GF-D8 (cell line): ENCODE measurements at regions not wholly inside any gene's neighbourhood (a gene's known extent, or its start where the extent isn't known, plus 50 kb on each side); places are given as distances from the start of the nearest gene placed in this dataset.

Experiments
- DNase-seq: peaks from one replicate; lab custom pipeline; 2025; lab: John Stamatoyannopoulos, UW

DNA sequence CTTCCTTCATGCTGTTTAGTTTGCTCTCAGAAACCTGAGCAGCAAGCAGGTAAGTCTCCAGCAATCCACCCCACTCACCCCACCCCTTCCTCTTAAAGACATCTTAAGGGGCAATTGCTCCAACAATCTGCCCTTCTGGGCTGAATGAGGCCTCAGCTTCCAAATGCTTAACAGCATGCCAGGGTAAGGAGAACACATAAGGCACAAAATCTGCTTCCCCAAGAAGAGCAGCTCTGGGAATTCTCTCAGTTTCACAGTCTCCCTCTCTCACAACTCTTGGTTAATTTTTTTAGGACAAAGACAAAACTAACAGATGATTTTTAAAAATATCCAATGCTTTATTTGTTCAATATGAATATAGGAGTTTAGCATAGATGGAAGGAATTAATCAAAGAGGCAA lies 288.9 kb upstream of the CCDC196 start:
- no peak for DNase-seq

- DNase-seq: no peak
Measured at GRCh38 chr14:66206554-66206953, 279.6 kb upstream of the CCDC196 start.

- no peak for DNase-seq
Measured at GRCh38 chr14:66216763-66217162, 269.4 kb upstream of the CCDC196 start.

DNA sequence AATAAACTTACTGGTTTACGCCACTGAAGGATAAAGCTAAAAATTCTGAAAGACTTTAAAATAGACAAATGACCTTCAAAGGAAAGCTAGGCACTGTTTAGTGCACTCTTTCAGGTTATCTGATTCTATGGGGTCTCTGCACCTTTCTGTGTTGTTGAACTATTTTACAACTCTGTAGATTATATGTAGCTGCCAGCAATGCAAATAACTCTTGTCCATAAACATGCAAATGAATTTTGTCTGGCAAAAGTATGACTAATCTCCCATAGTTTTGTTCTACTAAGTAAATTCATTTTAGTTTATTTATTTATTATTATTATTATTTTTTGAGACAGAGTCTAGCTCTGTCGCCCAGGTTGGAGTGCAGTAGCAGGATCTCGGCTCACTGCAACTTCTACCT lies 266.3 kb upstream of the CCDC196 start:
- no peak for DNase-seq

DNA sequence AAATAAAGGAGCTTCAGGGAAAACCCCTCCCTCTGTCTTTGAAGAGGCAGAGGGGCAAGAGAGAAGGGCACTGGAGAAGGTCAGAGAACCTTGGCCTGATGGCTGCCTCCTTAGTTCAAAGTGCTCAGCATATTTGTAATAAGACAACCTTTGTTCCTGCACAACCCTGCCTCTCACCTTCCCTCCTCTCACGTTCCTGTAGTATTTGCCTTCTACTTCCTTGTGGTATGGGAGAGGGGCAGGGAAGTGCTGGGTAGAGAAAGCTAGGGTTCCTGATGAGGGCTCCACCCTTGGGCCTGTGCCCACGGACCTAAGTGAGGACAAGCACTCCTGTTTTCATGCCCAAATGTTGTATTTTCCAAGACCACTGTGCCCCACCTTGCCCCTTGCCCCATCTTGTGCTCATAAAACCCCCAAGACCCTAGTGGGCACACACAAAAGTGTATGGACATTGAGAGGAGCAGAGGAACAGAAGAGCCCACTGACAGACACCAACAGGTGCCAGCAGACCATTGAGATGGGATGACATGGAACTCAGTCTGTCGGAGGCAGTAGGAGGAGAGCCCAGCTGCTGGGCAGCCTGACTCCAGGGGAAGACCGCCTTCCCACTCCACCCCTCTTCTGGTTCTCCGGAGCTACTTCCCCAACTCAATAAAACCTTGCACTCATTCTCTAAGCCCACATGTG lies 261.5 kb upstream of the CCDC196 start:
- DNase-seq: no peak

- DNase-seq: no peak
Measured at GRCh38 chr14:66225337-66225736, 260.8 kb upstream of the CCDC196 start.

DNA sequence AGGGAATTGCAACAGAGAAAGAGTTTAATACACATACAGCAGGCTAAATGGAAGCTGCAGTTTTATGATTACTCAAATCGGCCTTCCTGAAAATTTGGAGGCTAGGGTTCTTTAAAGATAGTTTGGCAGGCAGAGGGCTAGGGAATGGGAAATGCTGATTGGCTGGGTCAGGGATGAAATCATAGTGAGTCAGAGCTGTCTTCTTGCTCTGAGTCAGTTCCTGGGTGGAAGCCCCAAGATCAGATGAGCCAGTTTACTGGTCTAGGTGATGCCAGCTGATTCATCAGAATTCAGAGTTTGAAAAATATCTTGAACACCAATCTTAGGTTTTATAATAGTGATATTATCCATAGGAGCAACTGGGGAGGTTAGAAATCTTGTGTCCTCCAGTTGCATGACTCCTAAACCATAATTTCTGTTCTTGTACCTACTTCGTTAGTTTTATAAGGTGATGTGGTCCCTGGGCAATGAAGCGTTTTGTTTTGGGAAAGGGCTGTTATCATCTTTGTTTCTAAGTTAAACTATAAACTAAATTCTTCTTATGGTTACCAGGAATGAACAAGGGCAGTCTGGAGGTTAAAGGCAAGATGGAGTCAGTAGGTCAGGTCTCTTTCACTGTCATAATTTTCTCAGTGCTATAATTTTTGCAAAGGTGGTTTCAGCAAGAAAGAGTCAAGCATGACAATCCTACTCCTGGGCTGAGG lies 257.8 kb upstream of the CCDC196 start:
- no peak for DNase-seq

DNA sequence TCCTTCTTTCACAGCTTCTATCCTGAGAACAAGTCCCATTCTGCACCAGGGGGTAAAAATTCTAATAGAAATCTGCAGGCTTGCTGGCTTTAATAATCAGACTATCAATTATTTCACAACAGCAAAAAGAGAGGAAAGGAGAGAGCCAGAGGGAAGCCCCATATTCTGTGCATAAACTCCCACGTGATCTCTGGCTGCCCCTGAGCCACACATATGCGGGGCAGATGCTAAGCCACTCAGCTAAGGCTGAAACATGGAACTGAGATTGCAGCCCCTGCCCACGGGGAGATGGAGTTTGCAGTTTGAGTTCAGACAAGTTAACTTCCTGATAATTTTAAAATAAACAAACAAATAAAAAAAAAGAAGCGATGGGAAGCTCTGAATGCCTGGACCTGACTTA lies 254.4 kb upstream of the CCDC196 start:
- no peak for DNase-seq

- no peak for DNase-seq
Measured at GRCh38 chr14:66233591-66233990, 252.6 kb upstream of the CCDC196 start.

GRCh38 chr14:66234411-66234810 lies 251.8 kb upstream of the CCDC196 start:
- DNase-seq: no peak

GRCh38 chr14:66237741-66238140 lies 248.4 kb upstream of the CCDC196 start:
- DNase-seq: no peak

GRCh38 chr14:66238969-66239368 lies 247.2 kb upstream of the CCDC196 start:
- DNase-seq: no peak

DNA sequence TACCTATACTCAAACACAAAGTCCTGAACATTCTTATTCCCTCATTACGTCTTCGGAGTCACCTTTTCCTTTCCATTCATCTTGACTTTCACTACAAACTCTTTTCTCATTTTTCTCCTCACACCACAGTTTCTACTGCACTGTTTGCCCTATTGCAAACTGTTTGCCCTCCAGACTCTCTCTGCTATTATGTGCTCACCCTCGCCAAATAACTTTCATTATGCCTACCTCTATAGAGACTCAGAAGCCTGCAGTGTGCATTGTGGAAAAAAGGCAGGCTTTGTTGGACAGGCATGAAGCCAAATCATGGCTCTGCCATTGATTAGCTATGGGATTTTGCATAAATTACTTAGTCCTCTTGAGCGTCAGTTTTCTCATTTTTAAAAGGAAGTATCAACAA lies 246.6 kb upstream of the CCDC196 start:
- DNase-seq: no peak

DNA sequence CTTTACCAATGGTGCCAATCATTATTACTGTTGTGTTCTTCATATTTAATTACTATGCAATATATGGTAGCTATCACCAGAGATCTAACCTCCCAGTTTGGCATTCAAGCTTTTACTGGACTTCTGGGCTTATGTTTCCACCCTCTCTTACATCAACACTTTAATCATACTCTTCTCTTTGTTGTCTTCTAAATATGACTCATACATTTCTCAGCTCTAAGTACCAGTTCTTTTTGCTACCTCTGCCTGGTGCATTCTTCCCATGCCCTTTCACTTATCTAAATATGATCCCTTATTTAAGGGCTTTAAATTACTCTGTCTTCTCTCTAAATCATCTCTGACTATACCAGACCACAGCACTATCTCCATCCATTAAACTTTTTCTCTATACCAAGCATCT lies 246.1 kb upstream of the CCDC196 start:
- no peak for DNase-seq

DNA sequence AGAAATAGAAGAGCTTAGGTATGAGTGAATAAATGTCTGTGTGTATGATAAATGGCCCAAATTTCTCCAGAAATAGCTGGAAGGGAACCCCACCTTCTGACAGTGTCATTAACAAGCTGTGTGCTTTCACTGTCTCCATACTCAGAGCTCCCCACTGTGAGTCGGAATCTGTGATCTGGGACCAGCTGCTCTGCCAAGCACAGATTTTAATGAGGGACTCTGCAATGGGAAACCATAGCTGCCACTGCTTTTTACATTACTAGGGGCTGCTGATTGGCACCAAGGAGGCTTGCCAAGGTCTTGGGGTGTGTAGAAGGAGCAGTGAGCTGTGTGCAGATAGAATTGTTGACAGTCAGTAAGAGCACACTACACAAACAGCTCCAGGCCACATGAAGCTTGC lies 244.2 kb upstream of the CCDC196 start:
- no peak for DNase-seq

- no peak for DNase-seq
Measured at GRCh38 chr14:66244834-66245233, 241.3 kb upstream of the CCDC196 start.

DNA sequence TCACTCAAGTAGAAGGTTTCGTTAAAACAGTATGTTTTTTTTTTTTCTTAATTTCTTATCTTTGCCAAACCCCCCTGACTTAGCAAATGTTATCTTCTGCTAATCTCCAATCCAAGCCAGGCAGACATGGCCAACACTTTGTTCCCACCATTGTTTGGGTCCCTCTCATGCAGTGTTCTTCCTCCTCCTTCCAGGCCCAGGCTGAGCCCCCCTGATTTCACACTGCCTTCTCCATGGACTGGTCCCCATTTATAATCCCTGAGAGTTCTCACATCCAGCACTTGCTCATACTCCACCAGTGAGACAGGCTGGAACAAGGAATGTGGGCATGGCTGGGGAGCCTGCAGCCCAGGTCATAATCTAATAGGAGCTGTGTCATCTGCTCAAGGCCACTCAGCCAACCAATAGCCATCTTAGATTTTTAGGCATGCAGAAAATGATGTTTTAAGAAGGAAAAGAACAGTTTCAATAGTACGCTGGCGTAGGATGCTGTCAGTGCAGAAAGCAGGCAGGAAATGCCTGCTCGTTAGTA lies 238.4 kb upstream of the CCDC196 start:
- DNase-seq: no peak

DNA sequence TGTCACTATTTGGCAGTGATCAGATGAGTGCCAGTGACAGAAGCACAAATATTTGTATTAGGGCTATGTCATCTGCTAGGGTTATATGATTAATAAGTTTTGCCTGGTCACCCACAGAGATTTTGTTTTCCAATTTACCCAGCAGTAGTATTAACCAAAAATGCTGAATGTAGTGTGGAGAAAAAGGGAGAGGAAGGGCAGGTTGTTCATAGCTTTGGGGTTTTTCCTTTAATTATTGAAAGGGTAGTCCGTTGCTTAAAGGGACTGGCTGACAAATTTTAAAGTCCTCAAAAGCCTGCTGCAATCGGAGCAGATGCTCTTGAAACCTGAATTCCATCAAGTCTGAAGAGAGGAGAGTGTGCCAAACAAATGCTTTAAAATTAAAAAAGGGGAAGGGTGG lies 237.9 kb upstream of the CCDC196 start:
- DNase-seq: no peak

DNA sequence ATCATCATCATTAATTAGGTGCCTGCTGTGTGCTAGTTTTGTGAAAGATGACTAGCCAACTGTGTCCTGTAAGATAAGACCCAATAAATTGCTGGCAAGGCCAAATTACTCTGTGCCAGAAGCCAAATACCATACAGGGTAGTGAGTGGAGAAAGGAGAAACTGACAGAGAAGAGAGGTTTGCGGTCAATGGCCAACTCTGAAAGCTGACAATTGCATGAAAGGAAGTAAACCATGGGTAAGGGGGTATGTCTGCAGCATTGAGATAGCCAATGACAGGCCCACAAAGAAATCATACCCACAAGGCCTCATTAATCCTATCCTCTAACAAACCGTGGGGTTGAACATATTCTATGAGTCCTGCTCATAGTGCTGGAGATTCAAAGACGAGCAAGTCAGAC lies 236.6 kb upstream of the CCDC196 start:
- no peak for DNase-seq

- DNase-seq: no peak
Measured at GRCh38 chr14:66254038-66254437, 232.1 kb upstream of the CCDC196 start.

- no peak for DNase-seq
Measured at GRCh38 chr14:66268802-66269334, 217.3 kb upstream of the CCDC196 start.

GRCh38 chr14:66272221-66272620 lies 213.9 kb upstream of the CCDC196 start:
- no peak for DNase-seq

DNA sequence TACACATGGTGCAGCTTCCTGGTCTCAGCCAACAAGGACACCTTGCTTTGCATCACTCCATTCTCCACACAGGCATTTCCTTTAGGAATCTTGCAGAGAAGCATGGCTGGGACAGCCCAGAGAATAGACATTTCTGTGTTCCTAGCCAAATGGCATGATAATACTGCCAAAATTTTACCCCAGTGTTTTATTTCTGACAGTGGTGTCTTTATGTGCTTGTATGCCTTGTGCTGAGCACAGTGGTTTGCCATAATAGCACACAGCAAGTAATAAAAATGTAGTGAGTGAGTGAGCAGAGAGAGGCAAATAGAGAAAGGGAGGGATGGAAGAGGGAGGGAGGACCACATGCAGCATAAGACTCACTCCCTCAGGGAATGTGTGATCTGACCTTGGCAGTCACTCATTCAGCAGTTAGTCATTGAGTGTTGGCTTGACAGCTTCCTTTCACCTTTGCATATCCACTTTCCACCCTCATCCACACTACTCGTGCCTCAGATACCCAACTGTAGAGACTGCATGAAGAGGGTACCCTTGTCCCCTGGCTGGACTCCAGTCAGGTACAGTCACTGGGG lies 212.8 kb upstream of the CCDC196 start:
- no peak for DNase-seq
